Esophagus squamous epithelium (tissue), 4 donors: ENCODE measurements at regions not wholly inside any gene's neighbourhood (a gene's known extent, or its start where the extent isn't known, plus 50 kb on each side); places are given as distances from the start of the nearest gene placed in this dataset.

Experiments used
- CTCF ChIP-seq, 6 experiments: fragments of 450-650 bp in 4 of 6; fragments of 200-600 bp in 2 of 6; sonication (generic) in 2 of 6; IDR thresholded peaks; one replicate each; pipeline ENCODE4 v1.5.1; 2016 to 2019; ENCODE audit warnings: antibody characterized with exemption in 6 of 6, mild to moderate bottlenecking in 4 of 6, moderate library complexity in 4 of 6
- POLR2A ChIP-seq, 4 donors: fragments of 450-650 bp; IDR thresholded peaks; one replicate each; pipeline ENCODE4 v1.6.1; 2017; ENCODE audit warnings: antibody characterized with exemption in 4 of 4, mild to moderate bottlenecking in 4 of 4, moderate library complexity in 3 of 4

GRCh38 chr5:125169396-125169795 is 423.0 kb upstream of the ZNF608 start:
- TF ChIP-seq POLR2A (IDR thresholded peaks at IDR 0.05), result no peak
- TF ChIP-seq CTCF (IDR thresholded peaks at IDR 0.05), result no peak
